ENCODE measurements at regions not wholly inside any gene's neighbourhood (a gene's known extent, or its start where the extent isn't known, plus 50 kb on each side); places are given as distances from the start of the nearest gene placed in this dataset.

DNA sequence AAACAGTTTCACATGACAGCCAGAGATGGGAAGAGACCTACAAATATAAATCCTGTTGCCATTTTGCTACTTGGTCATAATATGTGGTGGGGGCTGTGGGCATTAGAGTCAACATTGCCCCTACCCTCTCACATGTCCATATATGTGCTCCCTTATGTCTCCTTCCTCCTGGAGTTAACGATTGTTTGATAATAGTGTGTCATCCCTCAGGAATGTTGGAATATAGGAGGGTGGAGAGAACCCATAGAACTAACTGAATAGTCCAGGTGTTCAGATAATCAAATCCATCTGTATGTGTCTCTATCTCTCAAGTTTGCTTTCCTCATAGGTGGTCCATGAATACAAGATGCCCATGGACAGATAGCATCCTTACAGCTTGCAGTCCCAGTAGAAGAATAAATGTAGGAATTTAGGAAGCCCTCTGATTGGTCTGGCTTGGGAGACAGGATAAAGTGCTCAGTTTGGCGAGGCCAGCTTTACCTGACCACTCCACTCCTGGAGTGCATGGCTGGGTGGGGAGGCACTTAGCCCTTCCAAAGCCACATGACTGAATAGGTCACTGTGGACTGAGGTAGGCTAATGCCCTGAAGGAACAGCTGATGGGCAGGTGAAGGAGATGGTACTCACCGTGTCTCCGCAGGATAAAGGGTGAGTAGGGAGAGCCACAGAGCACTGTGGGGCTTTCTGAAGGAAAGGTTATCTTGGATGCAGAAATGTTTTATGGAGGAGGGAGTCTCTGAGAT is 166.9 kb downstream of the CDCA7 start:
- no peak for TF ChIP-seq CTCF (IDR thresholded peaks at IDR 0.05)
- TF ChIP-seq ZFX (IDR thresholded peaks at IDR 0.05; ENCODE audit: borderline replicate concordance): no peak
